22Rv1 (cell line): ENCODE measurements at regions not wholly inside any gene's neighbourhood (a gene's known extent, or its start where the extent isn't known, plus 50 kb on each side); places are given as distances from the start of the nearest gene placed in this dataset.

Experiments used
- H3K27ac ChIP-seq: fragments of 450-650 bp; 2 replicates; pipeline ENCODE4 v1.5.1; 2017
- CTCF ChIP-seq: fragments of 450-650 bp; IDR thresholded peaks from 2 replicates; pipeline ENCODE4 v1.5.1; 2017; ENCODE audit warnings: mild to moderate bottlenecking
- ZFX ChIP-seq: fragments of 450-650 bp; IDR thresholded peaks from 2 replicates; pipeline ENCODE4 v1.6.1; 2017; ENCODE audit warnings: antibody characterized with exemption, borderline replicate concordance

GRCh38 chr1:118247593-118247992 is 62.6 kb upstream of the SPAG17 start:
- TF ChIP-seq ZFX (no peak), CTCF (peak; percentile 67)
- H3K27ac ChIP-seq = no peak overlapping the region

- TF ChIP-seq ZFX = no peak
- TF ChIP-seq CTCF = no peak
- H3K27ac ChIP-seq = no peak overlapping the region
These were observed 61.6 kb upstream of the SPAG17 start for GRCh38 chr1:118246646-118247045.

GRCh38 chr1:118244194-118244593 is 59.2 kb upstream of the SPAG17 start:
- TF ChIP-seq ZFX = no peak
- TF ChIP-seq CTCF = no peak

GRCh38 chr1:118243269-118243668 is 58.2 kb upstream of the SPAG17 start:
- no peak for TF ChIP-seq ZFX
- TF ChIP-seq CTCF = no peak
- no peak overlapping the region for H3K27ac ChIP-seq

More at GRCh38 chr1:118244194-118244593, 59.2 kb upstream of the SPAG17 start:
- no peak overlapping the region for H3K27ac ChIP-seq
